OCI-LY7 (cell line): ENCODE measurements at regions not wholly inside any gene's neighbourhood (a gene's known extent, or its start where the extent isn't known, plus 50 kb on each side); places are given as distances from the start of the nearest gene placed in this dataset.

Experiments used
- BruUV-seq: library from RNA; stranded (reverse); fragments of 400-500 nt; replicated peaks from 2 replicates; lab custom pipeline; 2021; lab: Mats Ljungman, UMichigan
- CTCF ChIA-PET: fragments of 300-600 bp; sonication (Branson Sonifier 250); formaldehyde crosslinking; loops from one replicate; lab custom pipeline; 2022; ENCODE audit warnings: antibody characterized with exemption; ENCODE audit not compliant: unreplicated experiment; lab: Charles Lee
- POLR2A ChIA-PET: fragments of 300-600 bp; sonication (Branson Sonifier 250); formaldehyde crosslinking; loops from one replicate; lab custom pipeline; 2022; ENCODE audit warnings: antibody characterized with exemption; lab: Charles Lee
- DNase-seq: peaks from one replicate; pipeline ENCODE4 v3.0.0-alpha.2; 2015; ENCODE audit warnings: low spot score
- H2AFZ ChIP-seq: fragments of 200-600 bp; sonication (generic), shearing (Covaris generic); 2 replicates; pipeline ENCODE4 v1.6.1; 2014; ENCODE audit warnings: mild to moderate bottlenecking, antibody characterized with exemption, low read length, moderate library complexity
- H3K27ac ChIP-seq: fragments of 200-600 bp; sonication (generic); 2 replicates; pipeline ENCODE4 v1.5.1; 2014; ENCODE audit warnings: mixed run types, low read depth, mild to moderate bottlenecking, moderate library complexity, low read length, inconsistent platforms; ENCODE audit not compliant: poor library complexity, severe bottlenecking
- H3K36me3 ChIP-seq: fragments of 200-600 bp; sonication (generic); 2 replicates; pipeline ENCODE4 v1.6.1; 2014; ENCODE audit warnings: mild to moderate bottlenecking, antibody characterized with exemption, low read length, moderate library complexity, mixed read lengths; ENCODE audit not compliant: insufficient read depth
- H3K4me1 ChIP-seq: fragments of 200-600 bp; sonication (generic); 2 replicates; pipeline ENCODE4 v1.5.1; 2014; ENCODE audit warnings: mild to moderate bottlenecking, low read length; ENCODE audit not compliant: insufficient read depth, poor library complexity, severe bottlenecking
- H3K4me2 ChIP-seq: fragments of 200-600 bp; sonication (generic); 2 replicates; pipeline ENCODE4 v1.6.1; 2014; ENCODE audit warnings: mild to moderate bottlenecking, low read length
- H3K4me3 ChIP-seq: fragments of 200-600 bp; sonication (generic); 2 replicates; pipeline ENCODE4 v1.5.1; 2014; ENCODE audit warnings: mild to moderate bottlenecking, low read depth, low read length; ENCODE audit not compliant: poor library complexity, severe bottlenecking
- H3K79me2 ChIP-seq: fragments of 200-600 bp; sonication (generic); 2 replicates; pipeline ENCODE4 v1.6.1; 2016; ENCODE audit warnings: low read depth, mild to moderate bottlenecking, low read length, moderate library complexity, mixed read lengths; ENCODE audit not compliant: insufficient read depth
- H3K9me2 ChIP-seq: fragments of 200-600 bp; sonication (generic); 2 replicates; pipeline ENCODE4 v1.6.1; 2016; ENCODE audit warnings: mild to moderate bottlenecking, low read length, mixed read lengths; ENCODE audit not compliant: insufficient read depth
- H3K9me3 ChIP-seq: fragments of 200-600 bp; sonication (generic); 2 replicates; pipeline ENCODE4 v1.6.1; 2014; ENCODE audit warnings: mild to moderate bottlenecking, mixed run types, low read length, mixed read lengths
- H4K20me1 ChIP-seq: fragments of 200-600 bp; sonication (generic); 2 replicates; pipeline ENCODE4 v1.6.1; 2014; ENCODE audit warnings: mild to moderate bottlenecking, antibody characterized with exemption, low read length, moderate library complexity, mixed read lengths; ENCODE audit not compliant: insufficient read depth
- CTCF ChIP-seq: fragments of 200-600 bp; sonication (generic); conservative IDR thresholded peaks from 2 replicates; pipeline ENCODE4 v1.5.1; 2014; ENCODE audit warnings: mild to moderate bottlenecking, antibody characterized with exemption, low read length, moderate library complexity, mixed read lengths
- EZH2phosphoT487 ChIP-seq: fragments of 200-600 bp; sonication (generic); IDR thresholded peaks from 2 replicates; pipeline ENCODE4 v1.6.1; 2018; ENCODE audit warnings: low read depth, borderline replicate concordance, mild to moderate bottlenecking, mixed run types, antibody characterized with exemption, low read length, moderate library complexity, mixed read lengths
- intact Hi-C: fragments of 100-400 bp; cut with micrococcal nuclease; formaldehyde crosslinking; loops from one replicate; pipeline ENCODE4 v1.10.0; 2022; ENCODE audit not compliant: unreplicated experiment

- Histone ChIP-seq H4K20me1 (no peaks in the 10 kb centered on the region), H3K4me3 (no peak overlapping the region)
- POLR2A ChIA-PET: interaction anchor here (1.1 kb wide), 1 partner anchor 11 kb away, joined by 3 read pairs; no protein-coding TSS in a partner anchor
These were observed 93.9 kb downstream of the ADAMTS1 start for GRCh38 chr21:26751305-26751704.

GRCh38 chr21:26748066-26748465 lies 97.1 kb downstream of the ADAMTS1 start:
- Histone ChIP-seq H3K9me2 (no peaks in the 10 kb centered on the region), H3K4me2 (no peak overlapping the region), H3K36me3 (no peaks in the 10 kb centered on the region), H2AFZ (no peak overlapping the region), H3K27ac (no peak overlapping the region), H4K20me1 (no peaks in the 10 kb centered on the region), H3K79me2 (no peaks in the 10 kb centered on the region), H3K4me3 (no peak overlapping the region), H3K4me1 (no peaks in the 10 kb centered on the region), H3K9me3 (no peaks in the 10 kb centered on the region)
- no peak for DNase-seq
- TF ChIP-seq CTCF: no peak
- no peak for TF ChIP-seq EZH2phosphoT487
- ChIA-PET POLR2A (no interaction called here), CTCF (no interaction called here)
- intact Hi-C loops: no loop called here
- no TSS peak for BruUV-seq

More at GRCh38 chr21:26751305-26751704, 93.9 kb downstream of the ADAMTS1 start:
- no peak overlapping the region for H3K4me2 ChIP-seq
- no TSS peak for BruUV-seq
- H3K4me1 ChIP-seq: no peaks in the 10 kb centered on the region
- DNase-seq: no peak
- H2AFZ ChIP-seq: no peak overlapping the region
- intact Hi-C loops: no loop called here
- H3K9me2 ChIP-seq: no peaks in the 10 kb centered on the region
- H3K79me2 ChIP-seq: no peaks in the 10 kb centered on the region
- CTCF ChIA-PET: no interaction called here
- H3K36me3 ChIP-seq: no peaks in the 10 kb centered on the region
- TF ChIP-seq CTCF (no peak), EZH2phosphoT487 (no peak)
- H3K27ac ChIP-seq: no peak overlapping the region
- no peaks in the 10 kb centered on the region for H3K9me3 ChIP-seq

GRCh38 chr21:26747216-26747615 lies 98.0 kb downstream of the ADAMTS1 start:
- no peaks in the 10 kb centered on the region for H3K9me3 ChIP-seq
- no peak overlapping the region for H3K4me2 ChIP-seq
- no peaks in the 10 kb centered on the region for H3K4me1 ChIP-seq
- TF ChIP-seq CTCF: no peak
- TF ChIP-seq EZH2phosphoT487: no peak
- CTCF ChIA-PET: no interaction called here
- H4K20me1 ChIP-seq: no peaks in the 10 kb centered on the region
- intact Hi-C loops: no loop called here
- no peak overlapping the region for H2AFZ ChIP-seq
- no peak overlapping the region for H3K27ac ChIP-seq
- H3K9me2 ChIP-seq: no peaks in the 10 kb centered on the region
- no TSS peak for BruUV-seq
- no peaks in the 10 kb centered on the region for H3K36me3 ChIP-seq
- no peak for DNase-seq
- H3K4me3 ChIP-seq: no peak overlapping the region
- POLR2A ChIA-PET: no interaction called here
- no peaks in the 10 kb centered on the region for H3K79me2 ChIP-seq
